Thyroid gland (tissue), 4 donors: ENCODE measurements at regions not wholly inside any gene's neighbourhood (a gene's known extent, or its start where the extent isn't known, plus 50 kb on each side); places are given as distances from the start of the nearest gene placed in this dataset.

Experiments used
- CTCF ChIP-seq, 6 experiments: fragments of 200-600 bp in 3 of 6; fragments of 450-650 bp in 3 of 6; sonication (generic) in 3 of 6; IDR thresholded peaks; one replicate each; pipeline ENCODE4 v1.5.1; 2016 to 2019; ENCODE audit warnings: antibody characterized with exemption in 6 of 6, mild to moderate bottlenecking in 2 of 6, inconsistent platforms in 1 of 6, moderate library complexity in 1 of 6
- POLR2A ChIP-seq, 2 donors: fragments of 450-650 bp; IDR thresholded peaks; one replicate each; pipeline ENCODE4 v1.6.1; 2017; ENCODE audit warnings: antibody characterized with exemption in 2 of 2, mild to moderate bottlenecking in 2 of 2, moderate library complexity in 1 of 2

- TF ChIP-seq CTCF (IDR thresholded peaks at IDR 0.05) (no peak), POLR2A (IDR thresholded peaks at IDR 0.05) (no peak)
Observed at GRCh38 chr1:213357403-213357802, 306.4 kb downstream of the RPS6KC1 start.
